Coronary artery (tissue), 2 donors: ENCODE measurements at regions not wholly inside any gene's neighbourhood (a gene's known extent, or its start where the extent isn't known, plus 50 kb on each side); places are given as distances from the start of the nearest gene placed in this dataset.

Experiments
- DNase-seq: peaks from one replicate; pipeline ENCODE4 v3.0.0-alpha.2; 2017; ENCODE audit warnings: low spot score
- H3K27ac ChIP-seq, 2 donors: fragments of 200-600 bp; sonication (generic); one replicate each; pipeline ENCODE4 v1.5.1; 2016 to 2019
- H3K4me3 ChIP-seq: fragments of 200-600 bp; sonication (generic); 2 replicates; pipeline ENCODE4 v1.5.1; 2016; ENCODE audit warnings: mild to moderate bottlenecking, moderate library complexity
- TF ChIP-seq, protein P1 (sequence below): fragments of 200-600 bp; sonication (generic); IDR thresholded peaks from one replicate; pipeline ENCODE4 v1.5.1; 2019; ENCODE audit warnings: antibody characterized with exemption

DNA sequence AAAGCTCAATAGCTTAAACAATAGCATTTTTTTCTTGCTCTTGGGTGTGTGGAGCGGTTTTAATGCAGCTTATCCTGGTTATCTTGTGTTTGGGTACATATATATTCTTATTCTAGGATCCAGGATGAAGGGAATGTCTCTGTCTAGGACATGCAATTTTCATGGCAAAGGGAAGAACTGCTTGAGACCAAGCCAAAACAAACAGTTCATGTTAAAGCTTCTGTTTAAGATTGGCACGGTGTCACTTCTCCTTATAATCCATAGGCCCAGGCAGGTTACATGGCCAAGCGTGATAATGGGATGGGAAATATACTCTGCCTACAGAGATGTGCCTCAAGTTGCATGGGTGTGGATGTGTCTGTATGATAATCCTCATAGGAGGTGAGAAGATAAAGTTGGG lies 177.1 kb upstream of the PGR start:
- TF ChIP-seq, protein P1, sequence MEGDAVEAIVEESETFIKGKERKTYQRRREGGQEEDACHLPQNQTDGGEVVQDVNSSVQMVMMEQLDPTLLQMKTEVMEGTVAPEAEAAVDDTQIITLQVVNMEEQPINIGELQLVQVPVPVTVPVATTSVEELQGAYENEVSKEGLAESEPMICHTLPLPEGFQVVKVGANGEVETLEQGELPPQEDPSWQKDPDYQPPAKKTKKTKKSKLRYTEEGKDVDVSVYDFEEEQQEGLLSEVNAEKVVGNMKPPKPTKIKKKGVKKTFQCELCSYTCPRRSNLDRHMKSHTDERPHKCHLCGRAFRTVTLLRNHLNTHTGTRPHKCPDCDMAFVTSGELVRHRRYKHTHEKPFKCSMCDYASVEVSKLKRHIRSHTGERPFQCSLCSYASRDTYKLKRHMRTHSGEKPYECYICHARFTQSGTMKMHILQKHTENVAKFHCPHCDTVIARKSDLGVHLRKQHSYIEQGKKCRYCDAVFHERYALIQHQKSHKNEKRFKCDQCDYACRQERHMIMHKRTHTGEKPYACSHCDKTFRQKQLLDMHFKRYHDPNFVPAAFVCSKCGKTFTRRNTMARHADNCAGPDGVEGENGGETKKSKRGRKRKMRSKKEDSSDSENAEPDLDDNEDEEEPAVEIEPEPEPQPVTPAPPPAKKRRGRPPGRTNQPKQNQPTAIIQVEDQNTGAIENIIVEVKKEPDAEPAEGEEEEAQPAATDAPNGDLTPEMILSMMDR = no peak
- no peak overlapping the region for H3K27ac ChIP-seq
- H3K4me3 ChIP-seq = no peak overlapping the region

DNA sequence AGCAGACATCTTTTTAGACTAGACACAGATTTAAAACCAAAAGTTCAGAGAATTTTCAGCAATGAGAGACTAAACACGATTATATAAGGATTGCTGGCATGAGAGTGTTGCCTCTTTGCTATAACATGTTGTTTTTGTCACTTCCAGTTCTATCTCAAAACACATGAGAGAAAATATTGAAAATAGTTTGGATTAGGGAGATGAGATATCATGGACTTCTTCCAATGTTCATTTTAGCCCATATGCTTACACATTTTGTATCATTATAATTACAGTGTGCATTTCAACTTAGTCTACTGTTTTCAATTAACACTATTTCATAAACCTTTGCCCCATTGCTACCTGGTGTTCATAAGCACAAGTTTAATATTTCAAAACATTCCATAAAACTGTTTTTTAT lies 175.9 kb upstream of the PGR start:
- DNase-seq = no peak
- TF ChIP-seq, protein P1 = no peak
- Histone ChIP-seq H3K27ac (no peak overlapping the region), H3K4me3 (no peak overlapping the region)

More for the DNA sequence above, 177.1 kb upstream of the PGR start:
- DNase-seq = no peak

DNA sequence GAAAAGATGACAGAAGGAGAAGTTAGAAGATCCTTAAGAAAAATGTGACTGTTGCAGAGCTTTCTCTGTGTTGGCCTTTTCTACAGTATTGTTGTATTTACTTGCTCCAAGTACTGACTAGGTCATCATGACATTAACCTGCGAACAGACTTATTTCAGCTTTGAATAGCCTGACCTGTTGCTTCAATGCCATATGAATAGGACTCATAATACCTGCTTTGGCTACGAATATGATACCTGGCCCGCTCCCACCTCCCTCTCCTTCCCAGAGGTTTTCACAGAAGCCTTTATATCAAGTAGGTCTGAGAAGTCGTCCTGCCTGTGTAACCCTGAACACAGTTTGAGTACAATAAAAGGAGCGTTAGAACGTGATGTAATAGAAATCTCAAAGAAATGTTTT lies 169.6 kb upstream of the PGR start:
- TF ChIP-seq, protein P1 = no peak
- Histone ChIP-seq H3K4me3 (no peak overlapping the region), H3K27ac (no peak overlapping the region)
- DNase-seq = no peak

DNA sequence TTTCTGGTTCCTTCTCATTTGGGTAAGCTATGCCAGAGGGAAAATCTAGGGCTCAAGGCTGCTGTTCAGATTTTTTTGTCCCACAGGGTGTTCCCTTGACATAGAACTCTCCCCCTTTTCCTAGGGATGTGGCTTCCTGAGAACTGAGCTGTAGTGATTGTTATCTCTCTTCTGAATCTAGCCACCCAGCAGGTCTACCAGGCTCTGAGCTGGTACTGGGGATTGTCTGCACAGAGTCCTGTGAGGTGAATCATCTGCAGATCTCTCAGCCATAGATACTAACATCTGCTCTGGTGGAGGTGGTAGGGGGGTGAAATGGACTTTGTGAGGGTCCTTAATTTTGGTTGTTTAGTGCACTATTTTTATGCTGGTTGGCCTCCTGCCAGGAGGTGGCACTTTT lies 167.3 kb upstream of the PGR start:
- TF ChIP-seq, protein P1 = no peak
- no peak for DNase-seq
- Histone ChIP-seq H3K4me3 (no peak overlapping the region), H3K27ac (no peak overlapping the region)

DNA sequence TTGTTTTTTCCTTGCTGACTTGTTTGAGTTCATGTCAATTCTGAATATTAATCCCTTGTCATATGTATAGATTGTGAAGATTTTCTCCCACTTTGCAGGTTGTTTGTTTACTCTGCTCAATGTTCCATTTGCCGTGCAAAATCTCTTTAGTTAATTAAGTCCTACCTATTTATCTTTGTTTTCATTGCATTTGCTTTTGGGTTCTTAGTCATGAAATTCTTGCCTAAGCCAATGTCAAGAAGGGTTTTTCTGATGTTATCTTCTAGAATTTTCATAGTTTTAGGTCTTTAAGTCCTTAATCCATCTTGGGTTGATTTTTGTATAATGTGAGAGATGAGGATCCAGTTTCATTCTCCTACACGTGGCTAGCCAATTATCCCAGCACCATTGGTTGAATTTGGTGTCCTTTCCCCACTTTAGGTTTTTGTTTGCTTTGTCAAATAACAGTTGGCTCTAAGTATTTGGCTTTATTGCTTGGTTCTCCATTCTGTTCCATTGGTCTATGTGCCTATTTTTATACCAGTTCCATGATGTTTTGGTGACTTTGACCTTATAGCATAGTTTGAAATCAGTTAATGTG lies 163.1 kb upstream of the PGR start:
- H3K27ac ChIP-seq = no peak overlapping the region
- TF ChIP-seq, protein P1 = no peak
- no peak for DNase-seq
- H3K4me3 ChIP-seq = no peak overlapping the region

DNA sequence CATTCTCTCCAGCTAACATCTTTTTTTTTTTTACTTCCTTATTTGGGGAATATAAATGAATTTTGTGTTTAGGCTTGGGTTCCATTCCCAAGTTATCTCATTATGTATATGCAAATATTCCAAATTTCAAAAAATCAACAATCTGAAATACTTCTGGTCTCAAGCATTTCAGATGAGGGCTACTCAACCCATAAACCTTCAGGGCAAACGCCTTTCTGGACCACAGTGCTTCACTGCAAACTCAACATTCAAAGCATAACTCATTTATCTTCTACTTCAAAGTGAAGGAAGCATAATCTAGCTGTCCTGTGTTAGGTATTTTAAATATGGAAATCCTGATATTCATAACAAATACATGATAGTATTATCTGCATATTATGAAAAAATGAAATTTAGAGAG lies 161.7 kb upstream of the PGR start:
- DNase-seq = no peak
- H3K27ac ChIP-seq = no peak overlapping the region
- TF ChIP-seq, protein P1 = no peak
- no peak overlapping the region for H3K4me3 ChIP-seq

DNA sequence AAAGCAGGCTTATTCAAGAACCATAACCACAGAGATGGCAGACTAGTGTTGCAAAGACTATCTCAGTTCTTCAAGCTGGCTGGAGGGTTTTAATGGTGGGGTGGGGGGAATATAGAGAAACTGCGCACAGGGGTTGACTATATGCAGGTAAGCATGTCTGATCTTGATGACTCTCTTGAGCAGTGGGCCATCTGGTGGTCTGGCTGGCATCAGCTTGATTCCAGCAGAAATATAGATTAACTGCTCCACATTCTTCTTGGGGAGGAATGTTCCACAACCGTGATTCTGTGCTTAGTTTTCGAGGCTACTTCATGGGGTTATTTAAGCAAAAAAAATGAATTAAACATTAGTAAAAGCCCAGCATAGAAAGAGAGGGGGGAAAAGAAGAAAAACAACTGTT lies 158.8 kb upstream of the PGR start:
- no peak for DNase-seq
- Histone ChIP-seq H3K4me3 (no peak overlapping the region), H3K27ac (no peak overlapping the region)
- TF ChIP-seq, protein P1 = no peak
